ENCODE measurements at regions not wholly inside any gene's neighbourhood (a gene's known extent, or its start where the extent isn't known, plus 50 kb on each side); places are given as distances from the start of the nearest gene placed in this dataset.

GRCh38 chr18:34345738-34346137 lies 121.0 kb upstream of the NOL4 start:
- TF ChIP-seq CTCF (IDR thresholded peaks at IDR 0.05) (no peak), POLR2A (IDR thresholded peaks at IDR 0.05) (no peak)
